ENCODE measurements at regions not wholly inside any gene's neighbourhood (a gene's known extent, or its start where the extent isn't known, plus 50 kb on each side); places are given as distances from the start of the nearest gene placed in this dataset.

DNA sequence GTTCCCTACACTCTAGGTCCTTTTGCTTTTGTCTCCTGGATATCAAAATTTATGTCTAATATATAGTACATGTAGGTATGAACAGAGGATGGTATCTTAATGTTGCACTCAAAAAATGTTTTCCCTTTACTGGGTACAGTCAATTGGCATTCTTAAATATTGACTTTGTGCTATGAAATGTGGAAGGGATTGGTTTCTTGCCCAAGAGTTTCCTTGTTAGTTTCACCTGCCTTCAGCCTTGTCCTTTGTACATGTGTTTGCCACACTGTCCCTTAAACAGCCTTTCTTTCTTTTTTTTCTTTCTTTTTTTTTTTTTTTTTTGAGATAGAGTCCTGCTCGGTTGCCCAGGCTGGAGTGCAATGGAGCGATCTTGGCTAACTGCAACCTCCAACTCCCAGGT lies 287.1 kb downstream of the SQOR start:
- TF ChIP-seq, protein P1, sequence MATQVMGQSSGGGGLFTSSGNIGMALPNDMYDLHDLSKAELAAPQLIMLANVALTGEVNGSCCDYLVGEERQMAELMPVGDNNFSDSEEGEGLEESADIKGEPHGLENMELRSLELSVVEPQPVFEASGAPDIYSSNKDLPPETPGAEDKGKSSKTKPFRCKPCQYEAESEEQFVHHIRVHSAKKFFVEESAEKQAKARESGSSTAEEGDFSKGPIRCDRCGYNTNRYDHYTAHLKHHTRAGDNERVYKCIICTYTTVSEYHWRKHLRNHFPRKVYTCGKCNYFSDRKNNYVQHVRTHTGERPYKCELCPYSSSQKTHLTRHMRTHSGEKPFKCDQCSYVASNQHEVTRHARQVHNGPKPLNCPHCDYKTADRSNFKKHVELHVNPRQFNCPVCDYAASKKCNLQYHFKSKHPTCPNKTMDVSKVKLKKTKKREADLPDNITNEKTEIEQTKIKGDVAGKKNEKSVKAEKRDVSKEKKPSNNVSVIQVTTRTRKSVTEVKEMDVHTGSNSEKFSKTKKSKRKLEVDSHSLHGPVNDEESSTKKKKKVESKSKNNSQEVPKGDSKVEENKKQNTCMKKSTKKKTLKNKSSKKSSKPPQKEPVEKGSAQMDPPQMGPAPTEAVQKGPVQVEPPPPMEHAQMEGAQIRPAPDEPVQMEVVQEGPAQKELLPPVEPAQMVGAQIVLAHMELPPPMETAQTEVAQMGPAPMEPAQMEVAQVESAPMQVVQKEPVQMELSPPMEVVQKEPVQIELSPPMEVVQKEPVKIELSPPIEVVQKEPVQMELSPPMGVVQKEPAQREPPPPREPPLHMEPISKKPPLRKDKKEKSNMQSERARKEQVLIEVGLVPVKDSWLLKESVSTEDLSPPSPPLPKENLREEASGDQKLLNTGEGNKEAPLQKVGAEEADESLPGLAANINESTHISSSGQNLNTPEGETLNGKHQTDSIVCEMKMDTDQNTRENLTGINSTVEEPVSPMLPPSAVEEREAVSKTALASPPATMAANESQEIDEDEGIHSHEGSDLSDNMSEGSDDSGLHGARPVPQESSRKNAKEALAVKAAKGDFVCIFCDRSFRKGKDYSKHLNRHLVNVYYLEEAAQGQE (IDR thresholded peaks at IDR 0.05; ENCODE audit: insufficient read depth in 1 of 2, low read depth in 2 of 2, low read length in 2 of 2): no peak
- TF ChIP-seq SIN3A (IDR thresholded peaks at IDR 0.05; ENCODE audit: borderline replicate concordance, insufficient read depth, low read length): no peak

DNA sequence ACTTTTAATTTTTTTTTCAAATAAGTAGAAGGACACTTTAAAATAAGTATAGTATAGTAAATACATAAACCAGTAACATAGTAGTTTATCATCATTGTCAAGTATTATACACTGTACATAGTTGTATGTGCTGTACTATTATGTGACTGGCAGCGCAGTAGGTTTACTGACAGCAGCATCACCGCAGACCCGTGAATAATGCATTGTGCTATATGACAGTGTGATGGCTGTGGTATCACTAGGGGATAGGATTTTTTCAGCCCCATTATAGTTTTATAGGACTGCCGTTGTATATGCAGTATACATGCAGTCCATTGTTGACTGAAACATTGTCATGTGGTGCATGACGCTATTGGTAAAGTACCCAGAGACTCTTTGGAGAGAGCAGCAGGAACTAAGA lies 306.5 kb downstream of the SQOR start:
- TF ChIP-seq, protein P1 (IDR thresholded peaks at IDR 0.05; ENCODE audit: insufficient read depth in 1 of 2, low read depth in 2 of 2, low read length in 2 of 2): no peak
- TF ChIP-seq SIN3A (IDR thresholded peaks at IDR 0.05; ENCODE audit: borderline replicate concordance, insufficient read depth, low read length) (no peak), FOXP2 (optimal IDR thresholded peaks at IDR 0.05; ENCODE audit: borderline replicate concordance, extremely low read depth, extremely low read length, insufficient read depth) (no peak), POLR2AphosphoS5 (IDR thresholded peaks at IDR 0.05; ENCODE audit: low read depth, low read length) (no peak), TAF1 (IDR thresholded peaks at IDR 0.05; ENCODE audit: borderline replicate concordance, insufficient read depth, low read length) (no peak)

DNA sequence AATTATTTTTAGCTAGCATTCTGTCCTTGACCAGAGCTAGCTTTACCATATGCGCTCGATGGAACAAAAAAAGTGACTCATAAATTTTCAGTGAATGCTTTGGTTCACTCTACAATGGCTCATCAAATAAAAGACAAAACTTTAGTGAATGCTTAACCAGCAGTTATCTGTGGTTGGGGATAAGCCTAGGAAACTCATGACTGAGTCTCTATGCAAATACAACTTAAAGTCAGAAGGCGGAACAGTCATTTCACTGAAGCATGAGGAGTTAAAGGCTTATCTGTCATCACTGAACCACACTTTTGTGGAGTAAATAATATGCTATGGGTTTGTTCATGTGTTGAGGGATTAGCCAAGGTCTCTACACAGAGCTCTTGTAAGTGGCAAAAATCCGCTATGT lies 308.4 kb downstream of the SQOR start:
- no peak for TF ChIP-seq POLR2AphosphoS5 (IDR thresholded peaks at IDR 0.05; ENCODE audit: low read depth, low read length)
- no peak for TF ChIP-seq SIN3A (IDR thresholded peaks at IDR 0.05; ENCODE audit: borderline replicate concordance, insufficient read depth, low read length)
- TF ChIP-seq FOXP2 (optimal IDR thresholded peaks at IDR 0.05; ENCODE audit: borderline replicate concordance, extremely low read depth, extremely low read length, insufficient read depth): no peak
- TF ChIP-seq TAF1 (IDR thresholded peaks at IDR 0.05; ENCODE audit: borderline replicate concordance, insufficient read depth, low read length): no peak
- TF ChIP-seq, protein P1 (IDR thresholded peaks at IDR 0.05; ENCODE audit: insufficient read depth in 1 of 2, low read depth in 2 of 2, low read length in 2 of 2): no peak

DNA sequence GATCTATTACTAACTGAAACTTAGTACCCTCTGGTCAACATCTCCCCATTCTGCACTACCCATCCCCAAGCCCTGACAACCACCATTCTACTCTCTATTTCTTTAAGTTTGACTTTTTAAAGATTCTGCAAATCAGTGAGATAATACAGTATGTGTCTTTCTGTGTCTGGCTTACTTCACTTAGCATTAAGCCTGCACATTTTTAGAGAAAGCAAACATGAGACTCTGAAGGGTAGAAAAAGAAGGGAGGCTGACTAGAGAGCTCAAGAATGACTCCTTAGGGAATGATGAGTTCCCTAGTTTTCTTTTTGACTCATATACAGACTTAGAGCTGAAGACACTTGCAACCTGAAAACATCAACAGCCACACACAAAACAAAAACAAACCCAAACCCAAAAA lies 311.3 kb downstream of the SQOR start:
- no peak for TF ChIP-seq FOXP2 (optimal IDR thresholded peaks at IDR 0.05; ENCODE audit: borderline replicate concordance, extremely low read depth, extremely low read length, insufficient read depth)
- TF ChIP-seq, protein P1 (IDR thresholded peaks at IDR 0.05; ENCODE audit: insufficient read depth in 1 of 2, low read depth in 2 of 2, low read length in 2 of 2): no peak
- TF ChIP-seq TAF1 (IDR thresholded peaks at IDR 0.05; ENCODE audit: borderline replicate concordance, insufficient read depth, low read length): no peak
- TF ChIP-seq SIN3A (IDR thresholded peaks at IDR 0.05; ENCODE audit: borderline replicate concordance, insufficient read depth, low read length): no peak
- no peak for TF ChIP-seq POLR2AphosphoS5 (IDR thresholded peaks at IDR 0.05; ENCODE audit: low read depth, low read length)

DNA sequence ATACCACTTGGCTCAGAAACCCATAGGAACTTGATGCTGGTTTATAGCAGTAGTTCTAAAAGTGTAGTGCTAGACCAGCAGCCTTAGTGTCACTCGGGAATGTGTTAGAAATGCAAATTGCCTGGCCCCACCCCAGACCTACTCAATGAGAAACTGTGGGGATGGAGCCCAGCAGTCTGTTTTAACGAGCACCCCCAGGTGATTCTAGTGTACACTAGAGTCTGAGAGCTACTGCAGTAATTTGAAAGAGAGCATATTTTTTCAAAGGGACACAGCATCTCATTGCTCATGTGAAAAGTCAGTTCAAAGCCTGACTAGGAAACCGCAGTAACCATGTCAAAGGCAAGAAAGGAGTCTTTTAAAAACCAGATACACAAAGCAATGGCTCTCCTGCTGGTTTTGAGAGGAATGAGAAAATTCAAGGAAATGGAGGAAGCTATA lies 313.4 kb downstream of the SQOR start:
- no peak for TF ChIP-seq SIN3A (IDR thresholded peaks at IDR 0.05; ENCODE audit: borderline replicate concordance, insufficient read depth, low read length)
- TF ChIP-seq TAF1 (IDR thresholded peaks at IDR 0.05; ENCODE audit: borderline replicate concordance, insufficient read depth, low read length): no peak
- TF ChIP-seq FOXP2 (optimal IDR thresholded peaks at IDR 0.05; ENCODE audit: borderline replicate concordance, extremely low read depth, extremely low read length, insufficient read depth): no peak
- TF ChIP-seq POLR2AphosphoS5 (IDR thresholded peaks at IDR 0.05; ENCODE audit: low read depth, low read length): no peak
- TF ChIP-seq, protein P1 (IDR thresholded peaks at IDR 0.05; ENCODE audit: insufficient read depth in 1 of 2, low read depth in 2 of 2, low read length in 2 of 2): no peak
